ENCODE measurements at regions not wholly inside any gene's neighbourhood (a gene's known extent, or its start where the extent isn't known, plus 50 kb on each side); places are given as distances from the start of the nearest gene placed in this dataset.

GRCh38 chr3:101995371-101996046, 146.2 kb downstream of the NFKBIZ start:
- Histone ChIP-seq H4K20me1 (ENCODE audit: insufficient read depth, low read length) (no peaks in the 10 kb centered on the region), H3K27me3 (ENCODE audit: control insufficient read depth in 2 of 2, insufficient read depth in 2 of 2, low read length in 2 of 2) (no peaks in the 10 kb centered on the region), H3K9ac (ENCODE audit: insufficient read depth, low read length, poor library complexity, severe bottlenecking) (no peak overlapping the region), H3K27ac (ENCODE audit: low read depth in 1 of 2, low read length in 2 of 2) (no peak overlapping the region), H3K36me3 (replicated peaks in 1 of 2; ENCODE audit: control insufficient read depth in 1 of 2, insufficient read depth in 2 of 2, low read length in 2 of 2) (no peaks in the 10 kb centered on the region), H3K9me3 (replicated peaks in 1 of 2; ENCODE audit: control insufficient read depth in 1 of 2, insufficient read depth in 1 of 2, low read length in 2 of 2) (no peaks in the 10 kb centered on the region), H3K4me3 (replicated peaks in 1 of 3; ENCODE audit: low read depth in 2 of 3, low read length in 3 of 3) (no peak overlapping the region), H3K4me2 (replicated peaks; ENCODE audit: extremely low read depth, low read length, poor library complexity, severe bottlenecking) (no peak overlapping the region), H3K79me2 (ENCODE audit: insufficient read depth, low read length) (no peaks in the 10 kb centered on the region), H3K4me1 (ENCODE audit: control insufficient read depth in 1 of 2, insufficient read depth in 2 of 2, low read length in 2 of 2) (peaks cover 0 to 1% of the 10 kb centered on the region in 2 donors), H2AFZ (ENCODE audit: insufficient read depth, low read depth, low read length, poor library complexity, severe bottlenecking) (no peak overlapping the region)
- no peaks in the 10 kb centered on the region for H3K27me3 Mint-ChIP-seq (ENCODE audit: low read depth in 3 of 3)
- intact Hi-C loops (cut with micrococcal nuclease) = no loop called here
- WGBS (ENCODE audit: insufficient coverage) = 100% methylated on average over 1 of the region's 4 CpGs
- H3K4me3 Mint-ChIP-seq = no peak overlapping the region
- no peak overlapping the region for H3K27ac Mint-ChIP-seq
- TF ChIP-seq CTCF (IDR thresholded peaks at IDR 0.05) = no peak
- H3K36me3 Mint-ChIP-seq = no peaks in the 10 kb centered on the region
- DNase-seq = no peak
- peaks cover 0 to 5% (median 0%) of the 10 kb centered on the region in 7 donors for H3K9me3 Mint-ChIP-seq
- H3K4me1 Mint-ChIP-seq = peaks cover 5% of the 10 kb centered on the region

GRCh38 chr3:101996832-101997231, 147.5 kb downstream of the NFKBIZ start:
- H3K36me3 ChIP-seq (replicated peaks in 1 of 2; ENCODE audit: control insufficient read depth in 1 of 2, insufficient read depth in 2 of 2, low read length in 2 of 2) = no peaks in the 10 kb centered on the region
- Mint-ChIP-seq H3K4me3 (no peak overlapping the region), H3K27me3 (ENCODE audit: low read depth in 3 of 3) (peaks cover 0 to 2% (median 0%) of the 10 kb centered on the region in 3 donors), H3K9me3 (peaks cover 0 to 2% (median 0%) of the 10 kb centered on the region in 7 donors), H3K4me1 (peaks cover 10% of the 10 kb centered on the region), H3K27ac (no peak overlapping the region), H3K36me3 (no peaks in the 10 kb centered on the region)
- intact Hi-C loops (cut with micrococcal nuclease) = no loop called here
- H3K9ac ChIP-seq (ENCODE audit: insufficient read depth, low read length, poor library complexity, severe bottlenecking) = no peak overlapping the region
- 96% methylated on average over 3 of the region's 3 CpGs for WGBS (ENCODE audit: insufficient coverage)
- H3K4me1 ChIP-seq (ENCODE audit: control insufficient read depth in 1 of 2, insufficient read depth in 2 of 2, low read length in 2 of 2) = peaks cover 0 to 3% of the 10 kb centered on the region in 2 donors
- no peaks in the 10 kb centered on the region for H4K20me1 ChIP-seq (ENCODE audit: insufficient read depth, low read length)
- H3K4me2 ChIP-seq (replicated peaks; ENCODE audit: extremely low read depth, low read length, poor library complexity, severe bottlenecking) = no peak overlapping the region
- no peaks in the 10 kb centered on the region for H3K27me3 ChIP-seq (ENCODE audit: control insufficient read depth in 2 of 2, insufficient read depth in 2 of 2, low read length in 2 of 2)
- H3K4me3 ChIP-seq (replicated peaks in 1 of 3; ENCODE audit: low read depth in 2 of 3, low read length in 3 of 3) = no peak overlapping the region
- no peak for DNase-seq
- H3K79me2 ChIP-seq (ENCODE audit: insufficient read depth, low read length) = no peaks in the 10 kb centered on the region
- H3K27ac ChIP-seq (ENCODE audit: low read depth in 1 of 2, low read length in 2 of 2) = no peak overlapping the region
- no peaks in the 10 kb centered on the region for H3K9me3 ChIP-seq (replicated peaks in 1 of 2; ENCODE audit: control insufficient read depth in 1 of 2, insufficient read depth in 1 of 2, low read length in 2 of 2)
- no peak for TF ChIP-seq CTCF (IDR thresholded peaks at IDR 0.05)
- no peak overlapping the region for H2AFZ ChIP-seq (ENCODE audit: insufficient read depth, low read depth, low read length, poor library complexity, severe bottlenecking)
